GM19043 (cell line): ENCODE measurements at regions not wholly inside any gene's neighbourhood (a gene's known extent, or its start where the extent isn't known, plus 50 kb on each side); places are given as distances from the start of the nearest gene placed in this dataset.

Experiments used
- ATAC-seq: cut with Tn5 transposase; IDR thresholded peaks from one replicate; pipeline ENCODE4 v1.9.1; 2021; ENCODE audit warnings: low read depth; ENCODE audit not compliant: unreplicated experiment

GRCh38 chr4:179584101-179584500 lies 2141.9 kb upstream of the AGA start:
- ATAC-seq: no peak

DNA sequence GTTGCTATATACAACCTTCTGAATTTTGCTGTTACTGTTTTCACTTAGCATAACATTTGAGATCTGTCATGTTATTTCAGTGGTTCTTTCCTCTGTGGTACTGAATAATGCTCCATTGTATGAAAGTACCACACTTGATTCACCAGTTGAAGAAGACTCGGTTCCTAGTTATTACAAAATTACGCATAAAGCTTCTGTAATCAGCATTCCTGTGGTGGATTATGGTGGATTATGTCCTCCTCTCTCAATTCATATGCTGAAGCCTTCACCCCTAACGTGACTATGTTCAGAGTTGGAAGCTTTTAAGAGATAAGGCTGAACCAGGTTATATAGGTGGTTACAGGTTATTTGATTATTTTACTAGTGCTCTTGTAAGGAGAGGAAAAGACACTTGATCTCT lies 2143.5 kb upstream of the AGA start:
- ATAC-seq: no peak

DNA sequence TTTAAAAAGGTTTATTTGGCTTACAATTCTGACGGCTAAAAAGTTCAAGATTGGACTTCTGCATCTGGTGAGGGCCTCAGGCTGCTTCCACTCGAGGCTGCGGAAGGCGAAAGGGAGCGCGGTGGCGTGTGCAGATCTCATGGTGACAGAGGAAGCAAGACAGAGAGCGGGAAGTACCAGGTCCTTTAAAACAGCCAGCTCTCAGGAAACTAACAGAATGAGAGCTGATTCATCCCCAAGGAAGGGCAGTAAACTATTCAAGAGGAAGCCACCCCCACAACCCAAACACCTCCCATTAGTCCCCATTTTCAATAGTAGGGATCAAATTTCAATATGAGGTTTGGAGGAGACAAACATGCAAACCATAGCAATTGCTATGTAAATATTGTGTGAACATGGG lies 2144.2 kb upstream of the AGA start:
- no peak for ATAC-seq

GRCh38 chr4:179595671-179596410 lies 2153.6 kb upstream of the AGA start:
- ATAC-seq: no peak

DNA sequence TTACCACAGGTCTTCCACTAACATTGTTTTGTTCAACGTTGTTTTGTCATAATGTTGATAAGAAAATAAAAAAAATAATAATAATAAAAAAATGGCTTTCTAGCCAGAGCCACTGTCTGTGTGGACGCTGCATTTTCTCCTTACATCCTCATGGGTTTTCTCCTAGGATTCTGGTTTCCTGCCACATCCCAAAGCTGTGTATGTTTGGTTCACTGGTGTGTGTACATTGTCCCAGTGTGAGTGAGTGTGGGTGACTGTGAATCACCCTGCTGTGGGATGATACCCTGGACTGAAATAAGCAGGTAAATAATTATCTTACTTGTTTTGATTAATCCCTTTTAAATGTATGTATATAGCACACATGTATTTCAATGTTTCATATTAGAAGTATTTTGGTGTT lies 2154.4 kb upstream of the AGA start:
- no peak for ATAC-seq

GRCh38 chr4:179597301-179597700 lies 2155.1 kb upstream of the AGA start:
- no peak for ATAC-seq

DNA sequence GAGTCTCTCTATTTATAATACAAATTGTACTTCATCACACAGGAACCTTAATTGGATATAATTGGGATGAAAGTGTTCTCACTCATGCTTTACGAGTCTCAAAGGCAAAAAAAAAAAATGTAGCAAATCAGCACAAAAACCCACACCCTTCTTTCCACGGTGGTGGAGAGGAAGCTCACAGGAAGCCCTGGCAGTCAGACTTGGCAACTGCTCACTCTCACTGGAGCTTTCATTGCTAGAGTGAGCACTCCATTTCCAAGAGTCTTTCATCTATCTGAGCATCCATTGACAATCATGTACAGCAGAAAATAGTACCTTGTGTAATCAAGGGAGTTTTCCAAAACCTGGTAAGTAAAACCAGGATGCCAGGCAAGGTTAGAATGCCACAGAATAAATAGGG lies 2159.4 kb upstream of the AGA start:
- no peak for ATAC-seq

- ATAC-seq: no peak
Measured at GRCh38 chr4:179605196-179605595, 2163.0 kb upstream of the AGA start.

DNA sequence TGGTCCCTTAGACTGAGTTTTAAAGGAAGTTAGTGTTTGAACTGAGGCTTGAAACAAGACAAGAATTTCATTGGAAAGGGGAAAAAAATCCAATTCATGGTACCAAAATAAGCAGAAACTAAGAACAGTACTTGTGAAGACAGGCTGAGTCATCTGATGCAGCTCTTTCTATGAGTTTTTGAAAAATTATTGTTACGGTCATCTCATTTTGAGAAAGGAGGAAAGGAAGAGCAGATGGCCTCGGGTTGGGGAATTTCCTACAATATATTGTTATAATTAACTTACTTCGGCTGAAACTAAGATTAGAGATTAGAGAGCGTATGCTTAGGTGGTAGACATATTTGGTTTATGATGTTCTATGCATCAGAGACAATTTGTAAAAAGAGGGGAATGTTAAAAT lies 2164.8 kb upstream of the AGA start:
- ATAC-seq: no peak

DNA sequence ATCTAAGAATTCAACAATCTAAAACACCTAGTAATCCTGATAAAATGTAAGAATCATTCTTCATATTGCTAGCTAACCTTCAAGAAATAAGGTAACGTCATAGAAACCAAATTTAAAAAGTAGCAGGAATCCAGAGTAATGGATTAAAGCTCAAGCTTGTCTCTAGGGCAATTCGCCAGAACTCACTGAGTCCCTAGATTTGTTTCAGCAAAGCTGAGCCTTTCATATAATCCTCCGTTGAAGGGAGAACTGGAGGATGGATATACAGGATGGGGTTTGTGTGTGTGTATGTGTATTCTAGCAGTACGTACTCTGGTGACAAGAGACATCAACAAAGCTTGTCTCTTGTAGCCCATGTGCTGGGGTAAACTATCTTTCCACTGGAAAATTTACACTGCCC lies 2173.5 kb upstream of the AGA start:
- ATAC-seq: no peak

DNA sequence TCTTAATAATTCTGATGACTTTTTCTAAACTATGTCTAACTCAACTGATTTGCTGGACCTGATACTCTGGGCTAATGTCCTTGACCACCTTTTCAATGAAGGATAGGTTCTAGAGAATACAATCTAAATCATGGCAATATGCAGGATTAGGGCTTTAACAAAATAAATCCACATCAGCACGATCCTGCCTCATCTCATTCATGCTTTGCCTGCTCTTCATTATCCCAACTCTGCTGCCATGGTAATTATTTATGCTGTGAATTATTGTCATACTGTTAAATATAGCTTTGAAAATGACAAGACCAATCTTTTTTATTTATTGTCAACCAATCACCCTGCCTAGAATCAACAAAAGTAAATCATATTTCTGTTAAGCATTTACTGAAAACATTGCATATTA lies 2176.7 kb upstream of the AGA start:
- no peak for ATAC-seq

GRCh38 chr4:179624768-179625181 lies 2182.5 kb upstream of the AGA start:
- ATAC-seq: no peak

- no peak for ATAC-seq
Measured at GRCh38 chr4:179625406-179625805, 2183.2 kb upstream of the AGA start.

DNA sequence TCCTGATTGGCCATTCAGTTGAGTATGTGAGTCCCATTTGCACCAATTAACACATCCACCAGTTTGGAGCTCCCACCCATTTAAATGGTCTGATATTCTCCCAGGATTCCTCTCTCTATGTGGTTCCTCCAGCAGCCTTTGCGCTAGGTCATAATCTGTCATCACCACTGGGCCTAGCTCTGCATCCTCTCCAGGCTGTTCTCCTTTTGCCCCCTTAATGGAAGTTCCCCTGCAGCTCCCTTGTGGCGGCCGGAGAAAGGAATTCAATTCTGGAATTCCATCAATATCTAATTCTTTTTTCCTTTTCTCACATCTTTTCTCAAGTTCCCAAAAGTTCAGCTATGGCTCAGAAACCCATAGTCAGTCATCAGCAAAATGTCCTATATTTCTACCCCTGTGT lies 2184.4 kb upstream of the AGA start:
- no peak for ATAC-seq

DNA sequence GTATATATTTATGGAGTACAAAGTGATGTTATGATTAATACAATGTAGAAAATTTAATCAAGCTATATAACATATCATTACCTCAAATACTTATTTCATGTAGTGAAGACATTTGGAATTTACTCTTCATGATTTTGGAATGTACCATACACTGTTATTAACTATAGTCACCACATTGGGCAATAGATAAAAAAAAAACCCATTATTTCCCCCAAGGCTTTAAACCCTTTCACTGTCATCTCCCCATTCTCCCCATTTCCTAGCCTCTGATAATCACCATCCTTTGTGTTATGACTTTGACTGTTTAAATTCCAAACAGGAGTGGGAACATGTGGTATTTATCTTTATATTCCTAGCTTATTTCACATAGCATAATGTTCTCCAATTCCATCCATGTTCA lies 2189.1 kb upstream of the AGA start:
- ATAC-seq: no peak

- ATAC-seq: no peak
Measured at GRCh38 chr4:179634862-179635261, 2192.6 kb upstream of the AGA start.

- no peak for ATAC-seq
Measured at GRCh38 chr4:179662522-179662921, 2220.3 kb upstream of the AGA start.

DNA sequence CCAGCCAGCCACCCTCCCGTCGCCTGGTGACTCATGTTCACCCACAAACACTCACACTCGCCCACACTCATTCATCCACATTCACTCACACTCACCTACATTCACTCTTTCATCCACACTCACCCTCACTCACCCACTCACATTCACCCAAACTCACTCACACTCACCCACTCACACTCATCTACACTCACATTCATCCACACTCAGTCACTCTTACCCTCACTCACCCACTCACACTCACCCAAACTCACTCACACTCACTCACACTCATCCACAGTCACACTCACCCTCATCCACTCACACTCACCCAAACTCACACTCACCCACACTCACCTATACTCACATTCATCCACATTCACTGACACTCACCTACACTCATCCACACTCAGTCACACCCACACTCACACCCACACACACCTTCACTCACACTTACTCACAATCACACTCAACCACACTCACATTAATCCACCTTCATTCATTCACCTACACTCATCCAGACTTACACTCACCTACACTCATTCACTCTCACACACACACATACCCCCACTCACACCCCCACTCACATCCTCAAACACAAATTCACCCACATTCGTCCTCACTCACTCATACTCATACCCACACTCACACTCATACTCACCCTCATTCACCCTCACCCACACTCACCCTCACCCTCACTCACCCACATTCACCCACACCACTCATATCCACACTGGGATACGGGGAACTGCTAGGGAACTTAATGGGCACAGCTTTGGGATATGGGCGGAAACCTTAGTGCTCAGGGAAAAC lies 2221.6 kb upstream of the AGA start:
- no peak for ATAC-seq

DNA sequence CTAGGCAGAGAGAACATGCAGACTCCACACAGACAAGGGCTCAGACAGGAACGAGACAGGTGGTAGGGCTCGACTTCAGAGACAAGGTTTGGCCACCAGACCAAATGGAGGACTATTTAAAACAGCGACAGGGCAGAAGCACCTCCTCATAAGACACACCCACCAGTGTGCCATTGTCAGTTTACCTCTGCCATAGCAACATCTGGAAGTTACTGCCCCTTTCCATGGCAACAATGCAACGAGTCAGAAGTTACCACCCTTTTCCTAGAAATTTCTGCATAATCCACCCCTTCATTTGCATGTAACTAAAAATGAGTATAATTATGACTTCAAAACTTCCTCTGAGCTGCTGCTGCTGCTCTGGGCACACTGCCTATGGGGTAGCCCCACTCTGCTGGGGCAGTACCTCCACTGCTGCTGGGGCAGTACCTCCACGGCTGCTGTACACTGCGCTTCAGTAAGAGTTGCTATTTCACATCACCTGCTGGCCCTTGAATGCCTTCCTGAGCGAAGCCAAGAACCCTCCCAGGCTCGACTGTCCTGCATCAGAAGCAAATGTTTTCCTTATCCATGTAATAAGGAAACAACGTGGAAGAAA lies 2222.3 kb upstream of the AGA start:
- no peak for ATAC-seq

DNA sequence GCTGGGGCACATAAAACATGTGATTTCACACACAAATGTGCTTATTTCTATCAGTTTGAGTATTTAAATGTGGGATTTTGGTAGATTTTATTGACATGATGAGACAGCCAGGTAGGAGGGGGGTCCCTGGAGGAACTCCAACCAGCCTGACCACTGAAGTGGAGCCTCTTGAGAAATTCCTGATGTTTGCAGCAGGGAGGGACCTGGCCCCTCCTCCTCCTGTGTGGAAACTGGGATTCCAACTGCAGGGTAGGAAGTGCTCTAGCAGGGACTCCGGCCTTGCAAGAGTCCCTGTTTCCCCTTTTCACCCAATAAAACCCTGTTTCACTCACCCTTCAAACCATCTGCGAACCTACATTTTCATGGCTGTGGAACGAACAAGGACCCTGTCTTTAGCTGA lies 2224.0 kb upstream of the AGA start:
- no peak for ATAC-seq

- ATAC-seq: no peak
Measured at GRCh38 chr4:179671609-179672008, 2229.4 kb upstream of the AGA start.
